Inflammatory macrophage (primary cell): ENCODE measurements at regions not wholly inside any gene's neighbourhood (a gene's known extent, or its start where the extent isn't known, plus 50 kb on each side); places are given as distances from the start of the nearest gene placed in this dataset.

Source experiments
- DNase-seq, 2 donors: peaks; one replicate each; pipeline ENCODE4 v3.0.0-alpha.2; 2020 to 2022

DNA sequence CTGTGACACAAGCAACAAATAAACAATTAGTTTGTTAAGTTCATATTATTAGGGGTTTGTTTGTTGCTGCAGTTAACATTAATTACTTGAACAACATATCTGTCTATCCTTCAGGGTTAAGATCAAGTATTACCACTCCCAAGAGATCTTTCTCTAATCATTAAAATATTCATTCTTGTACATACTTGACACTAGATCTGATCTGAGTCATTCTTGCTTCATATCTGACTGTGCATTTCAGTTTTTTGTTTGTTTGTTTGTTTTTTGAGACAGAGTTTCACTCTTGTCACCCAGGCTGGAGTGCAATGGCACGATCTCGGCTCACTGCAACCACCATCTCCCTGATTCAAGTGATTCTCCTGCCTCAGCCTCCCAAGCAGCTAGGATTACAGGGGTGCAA, 613.3 kb upstream of the PLXNA2 start:
- no peak for DNase-seq

DNA sequence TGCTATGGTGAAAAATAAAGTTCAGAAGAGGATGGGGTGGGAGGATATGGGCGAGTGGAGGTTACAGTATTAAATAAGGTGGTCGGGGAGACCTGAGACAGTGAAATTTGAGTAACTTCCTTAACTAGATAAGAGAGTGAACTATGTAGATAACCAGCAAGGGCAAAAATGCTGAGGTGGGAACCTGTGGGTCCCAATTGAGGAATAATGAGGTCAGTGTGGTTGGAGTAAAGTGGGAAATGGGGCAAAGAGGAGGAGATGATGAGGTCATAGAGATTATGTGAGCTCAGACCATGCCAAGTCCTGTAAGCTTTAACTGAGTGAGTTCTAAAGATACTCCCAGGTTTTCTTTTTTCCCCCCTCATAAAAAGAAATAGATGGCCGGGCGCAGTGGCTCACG, 614.6 kb upstream of the PLXNA2 start:
- no peak for DNase-seq

DNA sequence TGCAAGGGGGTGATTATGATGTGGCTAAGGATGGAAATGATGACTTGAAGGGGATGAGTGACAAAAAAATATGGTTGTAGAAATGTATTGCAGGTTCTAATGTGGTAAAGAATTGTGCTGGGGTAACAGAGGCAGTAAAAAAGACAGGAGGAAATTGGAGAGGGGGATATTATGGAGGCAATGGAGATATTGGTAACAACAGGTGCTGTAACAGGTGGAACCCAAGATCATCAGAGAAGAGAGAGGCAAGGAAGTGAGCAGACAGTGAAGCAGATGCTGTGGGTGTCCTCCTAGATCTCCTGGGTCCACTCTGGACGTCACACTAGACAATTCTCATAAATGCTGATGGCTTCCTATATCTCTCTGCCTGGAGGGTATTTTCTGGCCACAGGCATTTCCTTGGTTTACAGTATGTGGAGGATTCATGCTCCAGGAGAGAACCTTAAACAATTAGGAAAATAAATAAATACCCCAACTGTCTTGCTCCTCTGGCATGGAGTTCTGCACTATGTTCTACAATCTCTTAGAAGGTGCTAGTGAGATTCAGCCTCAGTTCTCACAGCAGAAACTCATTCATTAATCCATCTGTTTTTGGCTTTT, 620.3 kb upstream of the PLXNA2 start:
- no peak for DNase-seq

GRCh38 chr1:208866386-208866955, 622.3 kb upstream of the PLXNA2 start:
- DNase-seq, result no peak

- no peak for DNase-seq
Measured at GRCh38 chr1:208868554-208868953, 624.4 kb upstream of the PLXNA2 start.

- DNase-seq, result no peak
Measured at GRCh38 chr1:208874915-208875314, 630.7 kb upstream of the PLXNA2 start.

- no peak for DNase-seq
Measured at GRCh38 chr1:208879022-208879421, 634.8 kb upstream of the PLXNA2 start.

DNA sequence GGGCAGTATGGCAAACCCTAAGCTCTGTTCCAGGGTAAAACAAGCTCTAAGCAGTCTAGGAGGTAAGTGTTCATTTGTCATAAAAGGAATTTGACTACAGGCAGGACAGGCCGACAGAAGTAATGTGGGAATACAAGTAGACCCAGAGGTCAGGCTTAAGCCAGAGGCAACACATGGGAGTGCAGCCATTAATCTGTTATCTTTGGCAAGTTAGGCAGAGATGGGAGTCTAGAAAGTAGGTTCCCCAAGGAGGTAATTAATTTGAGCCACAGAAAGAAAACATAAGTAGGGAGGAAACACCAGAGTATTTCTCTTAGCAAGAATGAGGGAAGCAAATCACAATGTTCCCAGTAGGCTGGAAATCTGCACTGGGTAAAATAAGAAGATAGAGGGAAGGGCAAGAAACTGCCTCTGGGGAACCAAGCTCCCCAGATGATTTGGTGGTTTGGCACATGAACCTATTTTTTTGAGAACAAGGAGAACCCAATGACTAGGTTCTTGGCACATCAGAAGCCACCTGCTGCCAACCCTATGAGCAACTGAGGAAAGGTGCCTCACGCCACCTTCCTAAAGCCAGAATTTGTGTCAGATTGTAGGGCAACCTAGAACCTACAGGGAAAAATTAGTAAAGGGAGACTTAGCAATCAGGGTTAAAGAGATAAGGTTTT, 636.4 kb upstream of the PLXNA2 start:
- DNase-seq, result no peak

- DNase-seq, result no peak
Measured at GRCh38 chr1:208885060-208885459, 640.9 kb upstream of the PLXNA2 start.

- no peak for DNase-seq
Measured at GRCh38 chr1:208885650-208886049, 641.5 kb upstream of the PLXNA2 start.

DNA sequence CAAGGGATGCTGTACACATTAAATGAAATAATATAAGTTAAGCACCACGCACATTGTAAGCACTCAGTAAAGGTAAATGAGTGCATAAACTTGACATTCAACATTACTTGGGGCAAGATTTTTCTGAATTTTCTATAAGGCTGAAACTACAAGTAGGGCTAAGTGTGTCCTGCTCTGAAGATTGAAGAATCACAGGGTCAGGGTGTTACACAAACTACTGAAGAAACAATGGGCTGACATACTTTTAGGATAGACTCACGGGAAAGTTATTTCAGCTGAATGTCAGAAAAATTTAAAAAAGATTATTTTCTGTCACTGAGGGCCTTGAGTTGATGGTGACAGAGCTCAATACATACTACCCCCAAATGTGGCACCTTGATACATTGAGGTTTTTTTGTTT, 644.2 kb upstream of the PLXNA2 start:
- no peak for DNase-seq

DNA sequence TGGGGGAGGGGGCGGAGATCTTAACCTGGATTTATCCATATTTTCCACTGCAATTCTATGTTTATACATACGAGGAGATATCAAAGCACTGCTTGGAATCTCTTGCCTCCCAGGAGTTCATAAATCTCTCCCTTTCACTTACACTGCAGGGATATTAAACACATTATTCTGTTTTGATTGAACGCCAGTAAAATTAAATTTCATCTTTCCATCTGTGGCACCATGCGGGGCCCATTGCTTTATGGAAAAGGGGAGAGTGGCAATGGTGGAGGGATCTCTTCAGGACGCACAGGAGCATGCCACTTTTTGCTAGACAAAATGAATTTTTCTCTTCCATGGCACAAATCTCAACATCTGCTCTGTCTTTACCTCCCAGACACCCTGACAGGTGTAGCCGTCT, 648.0 kb upstream of the PLXNA2 start:
- DNase-seq, result no peak

DNA sequence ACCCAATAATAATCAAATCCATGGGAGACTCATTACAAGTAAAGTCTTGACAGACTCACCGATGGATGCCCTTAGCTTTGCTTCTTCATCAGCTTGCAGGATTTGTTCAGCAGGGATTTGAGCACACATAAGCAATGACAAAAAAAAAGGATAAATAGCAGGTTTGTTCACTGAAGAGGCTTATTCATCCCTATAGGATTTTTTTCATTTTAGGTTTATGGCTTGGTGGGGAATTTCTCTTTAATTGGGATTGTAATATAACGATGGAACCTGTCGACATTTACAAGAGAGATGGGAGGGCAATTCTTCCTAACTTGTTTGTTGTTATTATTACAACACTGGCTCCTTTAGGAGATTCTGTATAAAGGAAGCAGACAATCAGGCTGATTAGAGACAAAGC, 649.1 kb upstream of the PLXNA2 start:
- no peak for DNase-seq

GRCh38 chr1:208895181-208895580, 651.0 kb upstream of the PLXNA2 start:
- no peak for DNase-seq

DNA sequence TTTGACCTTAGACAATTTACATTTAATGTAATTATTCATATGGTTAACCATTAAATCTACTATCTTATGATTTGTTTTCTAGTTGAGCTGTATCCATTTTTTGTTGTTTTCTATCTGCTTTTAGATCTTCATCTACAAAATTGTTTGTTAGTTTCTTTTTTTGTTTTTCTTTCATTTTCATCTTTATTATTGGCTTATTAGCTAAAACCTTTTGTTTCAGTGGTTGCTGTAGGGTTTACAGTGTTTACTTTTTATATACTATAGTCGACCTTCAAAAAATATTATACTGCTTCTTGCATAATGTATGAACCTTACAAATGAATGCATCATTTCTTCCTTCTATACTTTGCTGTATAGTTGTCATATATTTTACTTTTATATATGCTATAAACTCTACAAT, 651.6 kb upstream of the PLXNA2 start:
- DNase-seq, result no peak

DNA sequence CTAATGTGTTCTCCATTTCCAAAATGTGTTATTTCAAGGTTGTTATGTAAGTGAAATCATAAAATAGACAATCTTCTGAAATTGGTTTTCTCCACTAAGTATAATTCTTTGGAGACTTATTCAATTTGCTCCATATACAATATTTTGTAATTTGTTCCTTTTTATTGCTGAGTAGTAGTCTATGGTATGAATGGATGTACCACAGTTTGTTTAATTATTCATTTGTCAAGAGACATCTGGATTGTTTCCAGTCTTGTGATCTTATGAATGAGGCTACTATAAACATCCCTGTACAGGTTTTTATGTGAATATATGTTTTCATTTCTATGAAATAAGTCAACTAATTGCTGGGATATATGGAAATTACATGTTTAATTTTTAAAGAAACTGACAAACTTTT, 652.6 kb upstream of the PLXNA2 start:
- no peak for DNase-seq

GRCh38 chr1:208899438-208899837, 655.3 kb upstream of the PLXNA2 start:
- DNase-seq, result no peak

GRCh38 chr1:208903251-208903905, 659.2 kb upstream of the PLXNA2 start:
- no peak for DNase-seq

DNA sequence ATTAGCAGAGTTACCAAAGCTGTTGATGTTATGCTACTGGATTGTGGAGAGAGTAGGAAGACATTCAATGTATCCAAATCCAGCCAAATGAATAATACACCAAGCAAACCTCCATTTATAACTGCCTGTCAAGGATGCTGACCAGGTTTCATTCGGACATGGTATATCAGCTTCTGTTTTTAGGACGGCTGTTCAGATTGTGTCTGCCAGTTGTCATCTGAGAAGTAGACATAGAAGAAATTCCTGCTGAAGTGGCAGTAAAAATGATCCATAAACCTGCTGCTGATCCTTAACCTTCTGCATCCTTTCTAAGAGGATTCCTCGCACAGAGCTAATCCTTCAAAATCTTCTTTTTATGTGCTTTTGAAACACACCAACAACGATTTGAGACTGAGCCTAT, 663.6 kb upstream of the PLXNA2 start:
- no peak for DNase-seq

GRCh38 chr1:208909011-208909984, 665.1 kb upstream of the PLXNA2 start:
- no peak for DNase-seq

GRCh38 chr1:208910161-208910560, 666.0 kb upstream of the PLXNA2 start:
- DNase-seq, result no peak

- DNase-seq, result no peak
Measured at GRCh38 chr1:208917281-208917680, 666.2 kb upstream of the CAMK1G start.

DNA sequence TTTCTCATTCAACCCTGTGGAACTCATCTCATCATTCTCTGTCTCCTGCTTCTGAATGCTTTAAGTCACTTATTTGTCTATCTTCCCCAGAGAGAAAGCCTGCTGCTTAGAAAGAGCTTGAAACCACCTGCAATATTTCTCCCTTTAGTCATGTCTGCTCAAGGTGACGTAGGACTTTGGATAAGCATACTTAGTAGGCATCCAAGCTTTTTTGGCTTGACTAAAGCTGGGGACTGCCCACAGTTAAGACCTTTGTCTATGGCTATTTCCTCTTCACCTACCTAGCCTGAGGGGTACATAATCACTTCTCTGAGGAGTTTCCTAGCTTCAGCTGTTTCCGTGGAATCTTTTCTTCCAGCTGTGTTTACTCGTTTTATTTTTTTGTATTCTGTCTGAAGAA, 665.8 kb upstream of the CAMK1G start:
- no peak for DNase-seq
